WTC11 (cell line): ENCODE measurements at regions not wholly inside any gene's neighbourhood (a gene's known extent, or its start where the extent isn't known, plus 50 kb on each side); places are given as distances from the start of the nearest gene placed in this dataset.

Experiments
- CREB1 ChIP-seq: sonication (generic); formaldehyde crosslinking; IDR thresholded peaks from 2 replicates; pipeline ENCODE4 v1.8.0; 2023; ENCODE audit warnings: mild to moderate bottlenecking, missing genetic modification reagents
- CTCF ChIP-seq: fragments of 200-600 bp; IDR thresholded peaks from 2 replicates; pipeline ENCODE4 v1.8.0; 2022; ENCODE audit warnings: antibody characterized with exemption
- GABPB1 ChIP-seq: sonication (generic); formaldehyde crosslinking; IDR thresholded peaks from 2 replicates; pipeline ENCODE4 v1.8.1; 2023; ENCODE audit warnings: mild to moderate bottlenecking, missing genetic modification reagents
- GRHL2 ChIP-seq: fragments of 250-450 bp; sonication (Bioruptor Pico); IDR thresholded peaks from 2 replicates; pipeline ENCODE4 v1.8.0; 2022; ENCODE audit warnings: mild to moderate bottlenecking, moderate library complexity; ENCODE audit not compliant: insufficient replicate concordance, severe bottlenecking
- JUN ChIP-seq: sonication (generic); formaldehyde crosslinking; IDR thresholded peaks from 2 replicates; pipeline ENCODE4 v1.8.0; 2023; ENCODE audit warnings: mild to moderate bottlenecking, missing genetic modification reagents
- SP1 ChIP-seq: sonication (generic); formaldehyde crosslinking; conservative IDR thresholded peaks from 2 replicates; pipeline ENCODE4 v1.8.1; 2022; ENCODE audit warnings: missing genetic modification reagents
- TF ChIP-seq, protein P1 (sequence below): sonication (generic); formaldehyde crosslinking; IDR thresholded peaks from 2 replicates; pipeline ENCODE4 v1.8.0; 2022; ENCODE audit warnings: missing genetic modification reagents
- TF ChIP-seq, protein P2 (sequence below): sonication (generic); formaldehyde crosslinking; IDR thresholded peaks from 2 replicates; pipeline ENCODE4 v1.8.1; 2022; ENCODE audit warnings: missing genetic modification reagents, borderline replicate concordance

- TF ChIP-seq, protein P1, sequence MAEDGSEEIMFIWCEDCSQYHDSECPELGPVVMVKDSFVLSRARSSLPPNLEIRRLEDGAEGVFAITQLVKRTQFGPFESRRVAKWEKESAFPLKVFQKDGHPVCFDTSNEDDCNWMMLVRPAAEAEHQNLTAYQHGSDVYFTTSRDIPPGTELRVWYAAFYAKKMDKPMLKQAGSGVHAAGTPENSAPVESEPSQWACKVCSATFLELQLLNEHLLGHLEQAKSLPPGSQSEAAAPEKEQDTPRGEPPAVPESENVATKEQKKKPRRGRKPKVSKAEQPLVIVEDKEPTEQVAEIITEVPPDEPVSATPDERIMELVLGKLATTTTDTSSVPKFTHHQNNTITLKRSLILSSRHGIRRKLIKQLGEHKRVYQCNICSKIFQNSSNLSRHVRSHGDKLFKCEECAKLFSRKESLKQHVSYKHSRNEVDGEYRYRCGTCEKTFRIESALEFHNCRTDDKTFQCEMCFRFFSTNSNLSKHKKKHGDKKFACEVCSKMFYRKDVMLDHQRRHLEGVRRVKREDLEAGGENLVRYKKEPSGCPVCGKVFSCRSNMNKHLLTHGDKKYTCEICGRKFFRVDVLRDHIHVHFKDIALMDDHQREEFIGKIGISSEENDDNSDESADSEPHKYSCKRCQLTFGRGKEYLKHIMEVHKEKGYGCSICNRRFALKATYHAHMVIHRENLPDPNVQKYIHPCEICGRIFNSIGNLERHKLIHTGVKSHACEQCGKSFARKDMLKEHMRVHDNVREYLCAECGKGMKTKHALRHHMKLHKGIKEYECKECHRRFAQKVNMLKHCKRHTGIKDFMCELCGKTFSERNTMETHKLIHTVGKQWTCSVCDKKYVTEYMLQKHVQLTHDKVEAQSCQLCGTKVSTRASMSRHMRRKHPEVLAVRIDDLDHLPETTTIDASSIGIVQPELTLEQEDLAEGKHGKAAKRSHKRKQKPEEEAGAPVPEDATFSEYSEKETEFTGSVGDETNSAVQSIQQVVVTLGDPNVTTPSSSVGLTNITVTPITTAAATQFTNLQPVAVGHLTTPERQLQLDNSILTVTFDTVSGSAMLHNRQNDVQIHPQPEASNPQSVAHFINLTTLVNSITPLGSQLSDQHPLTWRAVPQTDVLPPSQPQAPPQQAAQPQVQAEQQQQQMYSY (CRISPR knock-in tag): no peak
- TF ChIP-seq CTCF (no peak), GRHL2 (CRISPR knock-in tag) (no peak), SP1 (CRISPR knock-in tag) (no peak), CREB1 (CRISPR knock-in tag) (no peak), GABPB1 (CRISPR knock-in tag) (no peak), JUN (CRISPR knock-in tag) (no peak)
- TF ChIP-seq, protein P2, sequence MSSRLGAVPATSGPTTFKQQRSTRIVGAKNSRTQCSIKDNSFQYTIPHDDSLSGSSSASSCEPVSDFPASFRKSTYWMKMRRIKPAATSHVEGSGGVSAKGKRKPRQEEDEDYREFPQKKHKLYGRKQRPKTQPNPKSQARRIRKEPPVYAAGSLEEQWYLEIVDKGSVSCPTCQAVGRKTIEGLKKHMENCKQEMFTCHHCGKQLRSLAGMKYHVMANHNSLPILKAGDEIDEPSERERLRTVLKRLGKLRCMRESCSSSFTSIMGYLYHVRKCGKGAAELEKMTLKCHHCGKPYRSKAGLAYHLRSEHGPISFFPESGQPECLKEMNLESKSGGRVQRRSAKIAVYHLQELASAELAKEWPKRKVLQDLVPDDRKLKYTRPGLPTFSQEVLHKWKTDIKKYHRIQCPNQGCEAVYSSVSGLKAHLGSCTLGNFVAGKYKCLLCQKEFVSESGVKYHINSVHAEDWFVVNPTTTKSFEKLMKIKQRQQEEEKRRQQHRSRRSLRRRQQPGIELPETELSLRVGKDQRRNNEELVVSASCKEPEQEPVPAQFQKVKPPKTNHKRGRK (CRISPR knock-in tag): no peak
Observed at GRCh38 chr5:89441965-89442364, 559.0 kb upstream of the MEF2C start.
